ENCODE measurements at regions not wholly inside any gene's neighbourhood (a gene's known extent, or its start where the extent isn't known, plus 50 kb on each side); places are given as distances from the start of the nearest gene placed in this dataset.

DNA sequence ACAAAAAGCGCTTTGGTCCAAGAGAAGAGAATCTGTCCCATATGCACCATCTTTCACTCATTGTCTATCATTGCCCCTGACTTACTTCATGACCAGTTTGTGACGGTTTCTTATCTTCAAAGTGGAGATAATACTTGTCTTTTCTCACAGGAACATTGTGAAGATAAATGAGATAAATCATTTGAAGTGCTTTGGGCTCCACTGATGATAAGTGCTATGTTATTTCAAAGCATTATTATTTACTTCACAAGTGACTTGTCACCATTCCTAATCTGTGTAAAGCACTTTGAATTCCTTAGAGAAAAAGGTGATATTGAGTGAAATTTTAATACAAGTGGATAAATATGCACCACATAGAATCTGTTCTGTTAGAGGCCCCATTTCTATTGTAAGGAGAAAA, 731.6 kb upstream of the PTBP2 start:
- no peak for DNase-seq

GRCh38 chr1:95991787-95992520, 729.6 kb upstream of the PTBP2 start:
- no peak for DNase-seq

DNA sequence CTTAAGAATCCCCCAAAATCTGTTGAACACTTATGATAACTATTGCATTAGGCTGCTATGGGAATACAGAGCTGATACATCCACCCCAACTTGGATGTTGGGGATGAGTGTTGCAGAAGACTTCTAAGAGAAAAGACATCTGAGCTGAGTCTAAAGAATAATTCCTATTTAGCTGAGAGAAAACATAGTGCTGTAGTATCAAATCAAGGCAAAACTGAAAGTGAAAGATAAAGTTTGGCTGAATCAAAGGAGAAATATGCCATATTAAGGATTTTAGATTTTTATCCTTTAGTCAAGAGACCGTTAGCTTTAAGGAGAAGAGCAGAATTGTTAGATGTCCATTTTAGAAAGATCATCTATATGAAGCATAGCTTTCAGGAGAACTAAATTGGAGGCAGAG, 726.9 kb upstream of the PTBP2 start:
- DNase-seq: no peak

DNA sequence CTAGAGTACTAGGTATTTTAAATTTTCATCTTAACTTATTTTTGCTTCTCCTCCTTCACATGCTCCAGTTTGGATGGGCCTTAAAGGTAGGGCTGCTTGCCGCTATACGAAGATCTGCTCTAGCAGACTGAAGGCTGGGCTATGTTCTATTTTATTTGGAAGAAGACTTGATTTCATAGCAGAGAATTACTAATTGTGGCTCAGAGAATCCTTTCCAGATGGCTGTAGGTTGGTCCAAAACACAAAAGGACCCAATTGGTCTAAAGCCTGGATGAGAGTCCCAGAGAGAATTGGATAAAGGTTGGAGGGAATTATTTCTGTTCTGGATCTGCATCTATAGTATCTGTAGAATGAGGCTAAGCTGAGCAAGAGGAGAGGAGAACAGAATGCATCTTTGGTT, 719.4 kb upstream of the PTBP2 start:
- DNase-seq: no peak

DNA sequence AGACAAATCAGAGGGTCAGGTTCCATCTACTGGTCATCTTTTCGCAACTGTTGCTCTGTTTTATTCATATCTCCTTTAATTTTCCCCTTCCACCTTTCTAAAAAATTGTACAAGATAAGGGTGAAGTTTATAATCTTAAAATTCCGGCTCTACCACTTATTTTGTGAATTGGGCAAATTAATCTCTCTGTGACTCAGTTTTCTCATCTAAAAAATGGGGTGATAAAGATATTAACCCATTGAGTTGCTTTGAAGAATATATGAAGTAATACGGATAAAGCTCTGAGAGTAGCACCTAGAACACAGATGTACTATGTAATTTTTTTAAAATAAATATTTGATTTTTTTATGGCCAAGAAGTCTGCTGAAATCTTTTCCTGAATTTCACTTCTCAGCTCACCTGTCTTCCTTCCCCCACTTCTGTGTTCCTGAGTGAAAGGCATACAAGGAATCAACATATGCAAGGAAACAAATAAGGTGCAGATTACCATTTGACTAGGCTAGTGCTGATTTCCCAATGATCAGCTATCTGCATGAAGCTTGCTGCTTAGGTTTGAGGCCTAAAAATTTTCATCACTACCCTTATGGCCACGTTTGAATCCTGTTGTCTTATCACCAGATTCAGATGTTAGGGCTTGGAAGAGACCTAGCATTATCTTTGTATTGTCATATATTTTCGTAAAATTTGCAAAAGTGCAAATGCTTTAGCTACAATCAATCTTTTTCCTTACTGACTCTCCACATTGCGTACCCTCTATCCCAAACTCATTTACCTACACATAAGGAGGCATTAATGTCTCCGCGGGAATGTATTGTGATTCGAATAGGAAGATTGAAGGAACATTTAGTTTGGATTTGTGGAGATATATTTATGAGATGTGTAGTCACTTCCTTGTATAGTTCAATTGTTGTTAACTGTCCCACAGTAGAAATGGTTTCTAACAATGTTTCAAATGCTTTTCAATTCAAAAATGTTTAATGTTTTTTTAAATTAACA, 718.3 kb upstream of the PTBP2 start:
- no peak for DNase-seq

DNA sequence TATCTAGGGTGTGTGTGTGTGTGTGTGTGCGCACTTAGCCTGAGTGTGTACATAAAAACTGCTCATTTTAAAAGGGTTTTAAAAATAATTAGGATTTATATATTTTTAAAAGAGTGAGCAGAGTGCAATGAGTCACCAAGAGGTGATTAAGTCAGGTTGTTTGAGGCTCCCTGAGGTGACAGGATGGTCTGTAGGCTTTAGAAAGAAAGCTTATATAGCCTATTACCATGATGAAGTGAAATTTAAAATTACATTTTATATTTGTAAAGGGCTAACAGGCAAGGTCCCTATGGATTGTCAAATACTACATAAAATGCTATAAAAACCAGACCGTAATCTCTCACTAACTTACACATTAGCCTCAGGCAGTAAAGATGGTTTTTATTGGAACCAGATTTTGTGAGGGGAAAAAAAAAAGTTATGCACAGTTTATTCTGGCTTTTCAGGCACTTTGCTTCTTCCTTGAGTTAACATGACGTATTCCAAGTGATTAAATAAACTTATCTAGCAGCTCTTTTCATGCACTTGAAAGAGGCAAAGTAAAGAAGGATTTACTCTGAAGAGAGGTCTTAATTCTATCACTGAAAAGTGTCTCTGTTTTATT, 711.7 kb upstream of the PTBP2 start:
- DNase-seq: no peak

- no peak for DNase-seq
Measured at GRCh38 chr1:96011606-96012005, 710.0 kb upstream of the PTBP2 start.

DNA sequence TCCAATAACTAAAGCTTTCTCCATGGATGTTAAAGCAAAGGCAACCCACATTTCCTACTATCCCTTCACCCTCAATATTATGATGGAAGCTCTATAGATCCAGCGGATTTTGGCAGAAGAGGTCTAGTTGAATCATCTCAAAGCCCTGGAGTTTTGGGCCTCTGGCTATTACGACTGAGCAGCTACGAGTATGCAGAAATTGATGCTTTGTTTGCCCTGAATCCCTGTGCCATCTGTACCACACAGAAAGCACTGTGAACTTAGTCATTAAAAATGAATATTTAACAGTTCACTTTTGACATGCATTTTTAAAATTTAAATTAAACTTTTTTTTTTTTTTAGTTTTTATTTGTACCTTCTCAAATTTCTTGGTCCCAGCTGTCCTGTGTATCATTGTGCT, 705.4 kb upstream of the PTBP2 start:
- DNase-seq: no peak

- no peak for DNase-seq
Measured at GRCh38 chr1:96020378-96020777, 701.2 kb upstream of the PTBP2 start.

- no peak for DNase-seq
Measured at GRCh38 chr1:96025062-96025461, 696.5 kb upstream of the PTBP2 start.

GRCh38 chr1:96028071-96028470, 693.5 kb upstream of the PTBP2 start:
- no peak for DNase-seq

DNA sequence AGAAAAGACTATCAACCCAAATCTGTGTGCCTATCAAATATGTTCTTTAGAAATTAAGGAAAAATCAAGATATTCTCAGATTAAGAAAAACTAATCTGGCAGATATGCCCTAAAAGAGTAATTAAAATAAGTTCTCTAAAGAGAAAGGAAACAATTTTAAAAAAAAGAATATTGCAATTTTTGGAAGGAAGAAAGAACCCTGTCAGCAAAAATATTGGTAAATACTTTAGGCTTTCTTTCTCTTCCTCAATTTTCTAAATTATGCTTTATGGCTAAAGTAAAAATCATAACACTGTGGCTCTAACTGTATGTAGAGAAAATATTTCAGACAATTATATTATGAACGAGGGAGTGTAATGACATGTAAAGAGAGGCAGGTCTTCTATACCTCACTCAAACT, 691.3 kb upstream of the PTBP2 start:
- no peak for DNase-seq

GRCh38 chr1:96034006-96034405, 687.6 kb upstream of the PTBP2 start:
- DNase-seq: no peak

GRCh38 chr1:96036763-96037162, 684.8 kb upstream of the PTBP2 start:
- DNase-seq: no peak

- no peak for DNase-seq
Measured at GRCh38 chr1:96038636-96039035, 682.9 kb upstream of the PTBP2 start.

GRCh38 chr1:96039910-96040309, 681.7 kb upstream of the PTBP2 start:
- DNase-seq: no peak

DNA sequence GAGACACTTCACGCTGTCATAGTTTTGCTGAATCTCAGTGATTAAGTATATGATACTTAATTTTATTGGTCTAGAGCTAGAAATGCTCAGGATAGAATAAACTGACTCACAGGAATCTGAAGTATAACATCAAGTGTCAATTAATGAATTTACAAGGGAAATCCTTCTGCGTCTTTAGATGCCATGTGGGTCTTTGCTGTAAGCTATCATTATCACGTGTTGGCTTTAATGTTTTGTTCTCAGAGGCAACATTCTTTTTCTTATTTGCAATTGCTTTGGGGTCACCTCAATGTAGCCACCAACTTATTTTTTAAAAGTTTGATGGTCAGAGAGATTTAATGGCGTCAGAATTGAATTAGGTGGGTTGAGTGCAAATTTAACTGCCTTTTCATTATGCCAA, 680.1 kb upstream of the PTBP2 start:
- no peak for DNase-seq

GRCh38 chr1:96048572-96049212, 672.9 kb upstream of the PTBP2 start:
- DNase-seq: no peak

DNA sequence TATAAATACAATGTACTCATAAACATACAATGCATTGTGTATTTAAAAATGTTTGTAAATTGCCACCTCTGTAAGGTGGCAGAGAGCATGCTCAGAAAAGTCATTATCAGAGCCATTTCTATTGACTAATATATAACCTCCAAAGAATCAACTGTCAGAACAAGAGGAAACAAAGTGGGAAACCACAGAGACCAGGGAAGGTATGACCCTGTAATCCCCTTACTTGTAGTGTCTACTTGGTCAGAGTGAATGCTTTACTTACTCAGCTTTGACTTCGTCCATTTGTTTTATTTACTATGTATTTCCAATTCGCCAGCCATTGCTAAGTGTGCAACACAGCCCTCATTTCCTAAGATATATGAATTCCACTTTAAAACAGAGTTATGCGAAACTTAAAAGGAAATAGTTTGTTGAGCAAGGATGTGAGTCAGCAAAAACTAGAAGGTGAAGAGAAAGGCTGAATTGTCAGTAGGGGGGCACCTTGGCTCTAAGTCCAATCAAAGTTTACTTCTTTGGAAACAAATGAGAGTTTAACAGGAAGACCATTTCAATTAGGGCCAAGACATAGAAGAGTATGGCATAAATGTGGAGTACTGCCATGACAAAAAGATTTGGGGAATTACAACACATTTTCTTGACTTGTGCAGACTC, 671.7 kb upstream of the PTBP2 start:
- DNase-seq: no peak

DNA sequence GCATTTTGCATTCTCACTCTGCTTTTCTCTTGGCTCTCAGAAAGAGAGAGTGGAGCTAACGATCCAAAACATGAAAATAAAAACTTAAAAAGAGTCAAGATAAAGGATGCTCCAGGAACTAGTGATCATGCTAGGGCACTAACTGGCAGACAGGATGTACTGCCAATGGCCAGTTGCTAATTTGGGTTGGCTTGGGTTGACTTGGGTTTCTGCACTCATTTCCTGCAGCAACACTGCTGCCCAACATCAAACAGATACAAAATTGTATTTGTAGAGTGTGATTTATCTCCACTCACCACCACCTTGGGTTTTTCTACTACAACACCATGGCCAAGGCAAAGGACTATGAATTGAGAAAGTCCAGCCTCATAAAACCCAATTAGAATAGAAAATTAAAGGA, 662.3 kb upstream of the PTBP2 start:
- no peak for DNase-seq

DNA sequence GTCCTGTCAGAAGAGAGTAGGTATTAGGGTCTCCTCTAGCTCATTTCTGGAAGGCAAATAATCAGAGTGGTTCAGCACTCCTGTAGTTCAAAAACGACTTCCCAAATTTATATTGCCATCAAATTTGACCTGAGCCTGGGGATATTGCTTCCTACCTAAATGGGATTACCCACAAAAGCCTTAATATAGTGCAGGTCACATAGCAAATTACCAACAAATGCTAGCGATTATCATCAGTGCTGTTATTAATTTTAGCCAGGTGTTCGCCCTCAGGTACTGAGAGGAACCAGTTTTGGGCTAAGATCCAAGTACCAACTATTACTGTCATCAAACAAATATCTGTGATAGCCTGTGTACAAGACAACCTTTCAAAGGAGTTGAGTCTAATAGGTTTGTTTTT, 661.8 kb upstream of the PTBP2 start:
- DNase-seq: no peak
